B cell (primary cell): ENCODE measurements at regions not wholly inside any gene's neighbourhood (a gene's known extent, or its start where the extent isn't known, plus 50 kb on each side); places are given as distances from the start of the nearest gene placed in this dataset.

Source experiments
- CTCF ChIP-seq: fragments of 200-600 bp; IDR thresholded peaks from one replicate; pipeline ENCODE4 v1.8.0; 2022; ENCODE audit warnings: antibody characterized with exemption, mild to moderate bottlenecking
- EZH2 ChIP-seq: IDR thresholded peaks from 2 replicates; pipeline ENCODE4 v1.6.1; 2012; ENCODE audit warnings: borderline replicate concordance, low read depth, mild to moderate bottlenecking, moderate library complexity, low read length; ENCODE audit not compliant: insufficient read depth, poor library complexity, severe bottlenecking

DNA sequence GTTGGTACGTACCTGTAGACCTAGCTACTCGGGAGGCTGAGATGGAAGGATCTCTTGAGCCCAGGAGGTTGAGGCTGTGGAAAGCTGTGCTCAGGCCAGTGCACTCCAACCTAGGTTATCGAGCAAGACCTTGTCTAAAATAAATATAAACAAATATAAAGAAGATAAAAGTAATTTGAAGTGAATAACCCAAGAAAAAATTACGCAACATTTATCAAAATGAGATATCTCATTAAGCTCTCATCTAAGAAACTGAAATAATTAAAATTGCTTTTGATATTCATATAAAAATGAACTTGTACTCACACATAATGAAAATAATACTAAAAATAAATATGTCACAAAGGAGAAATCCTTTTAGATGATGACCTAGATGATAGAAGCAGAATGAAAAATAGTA is 647.1 kb upstream of the NCAM2 start:
- TF ChIP-seq CTCF (no peak), EZH2 (no peak)
